GM15510 (cell line): ENCODE measurements at regions not wholly inside any gene's neighbourhood (a gene's known extent, or its start where the extent isn't known, plus 50 kb on each side); places are given as distances from the start of the nearest gene placed in this dataset.

ENCODE experiments used
- POLR2A ChIP-seq: IDR thresholded peaks from 3 replicates; pipeline ENCODE4 v1.6.1; 2011; ENCODE audit warnings: borderline replicate concordance; ENCODE audit not compliant: insufficient read length; ENCODE audit errors: extremely low read depth

- TF ChIP-seq POLR2A, result no peak
Observed at GRCh38 chr12:4223273-4223845, 50.2 kb upstream of the CCND2 start.

GRCh38 chr12:4221258-4221620 is 52.3 kb upstream of the CCND2 start:
- TF ChIP-seq POLR2A, result no peak

GRCh38 chr12:4220536-4221257 is 52.9 kb upstream of the CCND2 start:
- TF ChIP-seq POLR2A, result no peak

- TF ChIP-seq POLR2A, result no peak
Observed at GRCh38 chr12:4217091-4217490, 56.5 kb upstream of the CCND2 start.

GRCh38 chr12:4216187-4216927 is 57.2 kb upstream of the CCND2 start:
- TF ChIP-seq POLR2A, result no peak

GRCh38 chr12:4215229-4216186 is 58.1 kb upstream of the CCND2 start:
- TF ChIP-seq POLR2A, result no peak

GRCh38 chr12:4214877-4215228 is 58.7 kb upstream of the CCND2 start:
- TF ChIP-seq POLR2A, result no peak

- TF ChIP-seq POLR2A, result no peak
Observed at GRCh38 chr12:4213471-4213870, 60.1 kb upstream of the CCND2 start.

GRCh38 chr12:4212845-4213244 is 60.7 kb upstream of the CCND2 start:
- TF ChIP-seq POLR2A, result no peak

GRCh38 chr12:4211372-4211771 is 62.2 kb upstream of the CCND2 start:
- TF ChIP-seq POLR2A, result no peak

- TF ChIP-seq POLR2A, result no peak
Observed at GRCh38 chr12:4210183-4210582, 63.4 kb upstream of the CCND2 start.

- TF ChIP-seq POLR2A, result no peak
Observed at GRCh38 chr12:4206470-4206869, 67.1 kb upstream of the CCND2 start.

GRCh38 chr12:4203772-4204376 is 69.7 kb upstream of the CCND2 start:
- TF ChIP-seq POLR2A, result no peak

- no peak for TF ChIP-seq POLR2A
Observed at GRCh38 chr12:4202918-4203317, 70.6 kb upstream of the CCND2 start.
